Globus pallidus (tissue), 1 donor: ENCODE measurements at regions not wholly inside any gene's neighbourhood (a gene's known extent, or its start where the extent isn't known, plus 50 kb on each side); places are given as distances from the start of the nearest gene placed in this dataset.

ENCODE experiments used
- DNase-seq: peaks from one replicate; pipeline ENCODE4 v3.0.0-alpha.2; 2015; ENCODE audit warnings: low spot score

GRCh38 chr5:117065161-117065560, 490.5 kb upstream of the SEMA6A start:
- no peak for DNase-seq

- no peak for DNase-seq
Measured at GRCh38 chr5:117060099-117060498, 485.5 kb upstream of the SEMA6A start.

GRCh38 chr5:117058740-117059139, 484.1 kb upstream of the SEMA6A start:
- no peak for DNase-seq

GRCh38 chr5:117055517-117055916, 480.9 kb upstream of the SEMA6A start:
- no peak for DNase-seq

- DNase-seq, result no peak
Measured at GRCh38 chr5:117054911-117055310, 480.3 kb upstream of the SEMA6A start.

GRCh38 chr5:117054141-117054540, 479.5 kb upstream of the SEMA6A start:
- DNase-seq, result no peak

GRCh38 chr5:117041926-117042595, 467.4 kb upstream of the SEMA6A start:
- no peak for DNase-seq

GRCh38 chr5:117039035-117039434, 464.4 kb upstream of the SEMA6A start:
- no peak for DNase-seq

GRCh38 chr5:117027384-117027783, 452.8 kb upstream of the SEMA6A start:
- DNase-seq, result no peak

GRCh38 chr5:117020999-117021398, 446.4 kb upstream of the SEMA6A start:
- no peak for DNase-seq

GRCh38 chr5:117013280-117013877, 438.8 kb upstream of the SEMA6A start:
- DNase-seq, result no peak

GRCh38 chr5:117010574-117010973, 436.0 kb upstream of the SEMA6A start:
- no peak for DNase-seq

- no peak for DNase-seq
Measured at GRCh38 chr5:116998024-116998423, 423.4 kb upstream of the SEMA6A start.

- DNase-seq, result no peak
Measured at GRCh38 chr5:116992681-116993080, 418.1 kb upstream of the SEMA6A start.

- DNase-seq, result peak; percentile 75
Measured at GRCh38 chr5:116989995-116990394, 415.4 kb upstream of the SEMA6A start.

- no peak for DNase-seq
Measured at GRCh38 chr5:116982035-116982434, 407.4 kb upstream of the SEMA6A start.

GRCh38 chr5:116980581-116980980, 406.0 kb upstream of the SEMA6A start:
- DNase-seq, result no peak

GRCh38 chr5:116976767-116977166, 402.1 kb upstream of the SEMA6A start:
- DNase-seq, result no peak

- no peak for DNase-seq
Measured at GRCh38 chr5:116971131-116971530, 396.5 kb upstream of the SEMA6A start.

- no peak for DNase-seq
Measured at GRCh38 chr5:116970318-116970717, 395.7 kb upstream of the SEMA6A start.

GRCh38 chr5:116964438-116964837, 389.8 kb upstream of the SEMA6A start:
- peak; percentile 53 for DNase-seq

- no peak for DNase-seq
Measured at GRCh38 chr5:116961021-116961420, 386.4 kb upstream of the SEMA6A start.

- no peak for DNase-seq
Measured at GRCh38 chr5:116959843-116960242, 385.2 kb upstream of the SEMA6A start.
